AG09319 (cell line): ENCODE measurements at regions not wholly inside any gene's neighbourhood (a gene's known extent, or its start where the extent isn't known, plus 50 kb on each side); places are given as distances from the start of the nearest gene placed in this dataset.
A peak's percentile ranks its signal among the peaks of the same experiment; 100 is the strongest.

ENCODE experiments used
- DNase-seq: peaks from one replicate; pipeline ENCODE4 v3.0.0-alpha.2; 2010; ENCODE audit warnings: low read depth; ENCODE audit errors: extremely low read depth
- TF ChIP-seq, protein P1 (sequence below): IDR thresholded peaks from 2 replicates; pipeline ENCODE4 v1.5.1; 2011; ENCODE audit warnings: low read depth, mild to moderate bottlenecking, inconsistent platforms, low read length, moderate library complexity

DNA sequence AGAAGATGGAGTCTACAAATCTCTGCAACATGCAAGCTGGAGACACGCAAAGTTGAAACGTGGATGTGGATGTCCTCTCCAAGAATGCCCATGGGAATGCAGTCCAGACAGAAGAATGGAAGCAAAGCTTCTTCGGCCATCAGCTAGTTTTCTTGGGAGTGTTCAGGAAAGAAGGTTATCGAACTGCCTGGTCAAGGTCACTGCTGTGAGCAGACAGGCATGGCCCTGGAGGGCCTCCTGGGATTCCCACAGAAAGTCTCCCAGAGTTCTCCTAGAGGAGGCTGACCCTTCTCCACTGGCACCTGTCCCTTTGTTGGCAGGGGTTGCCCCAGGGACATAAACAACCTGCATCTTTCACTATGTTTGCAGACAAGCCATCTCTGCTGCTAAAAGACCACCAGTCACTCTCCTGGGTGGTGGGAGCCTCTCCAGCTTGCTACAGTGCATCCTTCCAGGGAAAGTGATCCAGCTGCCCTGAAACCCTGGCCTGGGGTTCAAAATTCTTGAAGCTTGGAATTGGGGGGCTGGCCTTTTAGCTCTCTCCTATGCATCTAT lies 265.8 kb downstream of the SYK start:
- no peak for DNase-seq
- TF ChIP-seq, protein P1, sequence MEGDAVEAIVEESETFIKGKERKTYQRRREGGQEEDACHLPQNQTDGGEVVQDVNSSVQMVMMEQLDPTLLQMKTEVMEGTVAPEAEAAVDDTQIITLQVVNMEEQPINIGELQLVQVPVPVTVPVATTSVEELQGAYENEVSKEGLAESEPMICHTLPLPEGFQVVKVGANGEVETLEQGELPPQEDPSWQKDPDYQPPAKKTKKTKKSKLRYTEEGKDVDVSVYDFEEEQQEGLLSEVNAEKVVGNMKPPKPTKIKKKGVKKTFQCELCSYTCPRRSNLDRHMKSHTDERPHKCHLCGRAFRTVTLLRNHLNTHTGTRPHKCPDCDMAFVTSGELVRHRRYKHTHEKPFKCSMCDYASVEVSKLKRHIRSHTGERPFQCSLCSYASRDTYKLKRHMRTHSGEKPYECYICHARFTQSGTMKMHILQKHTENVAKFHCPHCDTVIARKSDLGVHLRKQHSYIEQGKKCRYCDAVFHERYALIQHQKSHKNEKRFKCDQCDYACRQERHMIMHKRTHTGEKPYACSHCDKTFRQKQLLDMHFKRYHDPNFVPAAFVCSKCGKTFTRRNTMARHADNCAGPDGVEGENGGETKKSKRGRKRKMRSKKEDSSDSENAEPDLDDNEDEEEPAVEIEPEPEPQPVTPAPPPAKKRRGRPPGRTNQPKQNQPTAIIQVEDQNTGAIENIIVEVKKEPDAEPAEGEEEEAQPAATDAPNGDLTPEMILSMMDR = no peak

DNA sequence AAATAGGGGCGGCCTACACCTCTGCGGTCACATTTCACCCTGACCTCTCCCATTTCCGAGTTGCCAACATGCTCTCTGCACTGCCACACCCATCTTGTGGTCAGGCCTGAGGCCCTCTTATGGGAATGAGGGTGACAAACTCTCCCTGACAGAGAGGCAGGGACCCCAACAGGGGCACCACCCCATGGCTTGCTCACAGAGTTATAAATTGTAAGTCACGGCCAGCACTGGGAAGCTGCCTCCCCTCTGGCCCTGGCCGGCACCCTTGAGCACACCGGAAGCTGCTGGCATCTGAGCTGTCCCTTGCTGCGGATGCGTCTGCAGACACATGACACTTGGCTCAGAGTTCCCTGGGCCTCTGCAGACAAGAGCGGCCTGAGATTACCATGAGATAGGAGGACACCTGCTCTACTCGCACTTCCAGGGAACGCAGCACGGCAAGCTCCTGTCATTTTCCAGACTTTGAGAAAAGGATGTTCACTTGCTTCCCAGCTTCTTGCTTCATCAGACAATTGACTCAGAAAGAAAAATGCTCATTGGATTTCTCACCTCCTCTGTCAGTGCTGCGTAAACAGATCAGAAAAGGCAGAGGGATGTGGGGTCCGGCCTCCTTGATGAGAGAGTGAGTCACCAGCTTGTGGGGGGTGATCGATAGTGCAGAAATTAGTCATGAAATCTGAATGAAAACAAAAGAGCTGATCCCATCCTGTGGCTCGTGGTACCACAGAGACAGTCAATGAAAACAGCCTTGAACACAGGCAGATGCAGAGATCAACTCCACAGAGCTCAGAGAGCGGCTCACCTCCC lies 269.8 kb downstream of the SYK start:
- TF ChIP-seq, protein P1 = no peak
- peak; percentile 54 for DNase-seq

DNA sequence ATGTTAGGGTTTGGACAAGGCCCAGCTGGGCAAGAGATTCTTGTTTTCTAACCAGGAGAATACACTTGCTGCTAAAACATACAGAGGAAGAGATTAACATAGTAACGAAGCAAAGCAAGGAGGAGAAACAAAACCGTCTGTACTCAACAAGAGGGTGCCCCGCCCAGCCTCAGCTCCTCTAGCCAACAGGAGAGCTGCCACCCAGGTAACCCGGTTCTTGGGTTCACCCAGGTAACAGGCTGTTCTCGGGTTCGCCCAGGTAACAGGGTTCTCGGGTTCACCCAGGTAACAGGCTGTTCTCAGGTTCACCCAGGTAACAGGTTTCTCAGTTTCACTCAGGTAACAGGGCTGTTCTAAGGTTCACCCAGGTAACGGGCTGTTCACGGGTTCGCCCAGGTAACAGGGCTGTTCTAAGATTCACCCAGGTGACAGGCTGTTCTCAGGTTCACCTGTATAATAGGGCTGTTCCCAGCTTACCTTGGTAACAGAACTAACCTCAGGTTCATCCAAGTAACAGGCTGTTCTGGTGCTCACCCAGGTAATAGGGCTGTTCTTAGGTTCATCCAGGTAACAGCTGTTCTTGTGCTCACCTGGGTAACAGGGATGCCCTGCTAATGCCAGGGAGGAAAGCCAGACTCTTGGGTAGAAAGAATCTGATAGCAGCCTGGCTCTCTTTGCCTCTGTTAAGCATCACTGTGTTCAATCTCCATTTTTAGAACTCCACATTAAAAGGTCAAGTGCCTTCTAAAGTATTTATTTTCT lies 271.6 kb downstream of the SYK start:
- TF ChIP-seq, protein P1 = no peak
- no peak for DNase-seq

DNA sequence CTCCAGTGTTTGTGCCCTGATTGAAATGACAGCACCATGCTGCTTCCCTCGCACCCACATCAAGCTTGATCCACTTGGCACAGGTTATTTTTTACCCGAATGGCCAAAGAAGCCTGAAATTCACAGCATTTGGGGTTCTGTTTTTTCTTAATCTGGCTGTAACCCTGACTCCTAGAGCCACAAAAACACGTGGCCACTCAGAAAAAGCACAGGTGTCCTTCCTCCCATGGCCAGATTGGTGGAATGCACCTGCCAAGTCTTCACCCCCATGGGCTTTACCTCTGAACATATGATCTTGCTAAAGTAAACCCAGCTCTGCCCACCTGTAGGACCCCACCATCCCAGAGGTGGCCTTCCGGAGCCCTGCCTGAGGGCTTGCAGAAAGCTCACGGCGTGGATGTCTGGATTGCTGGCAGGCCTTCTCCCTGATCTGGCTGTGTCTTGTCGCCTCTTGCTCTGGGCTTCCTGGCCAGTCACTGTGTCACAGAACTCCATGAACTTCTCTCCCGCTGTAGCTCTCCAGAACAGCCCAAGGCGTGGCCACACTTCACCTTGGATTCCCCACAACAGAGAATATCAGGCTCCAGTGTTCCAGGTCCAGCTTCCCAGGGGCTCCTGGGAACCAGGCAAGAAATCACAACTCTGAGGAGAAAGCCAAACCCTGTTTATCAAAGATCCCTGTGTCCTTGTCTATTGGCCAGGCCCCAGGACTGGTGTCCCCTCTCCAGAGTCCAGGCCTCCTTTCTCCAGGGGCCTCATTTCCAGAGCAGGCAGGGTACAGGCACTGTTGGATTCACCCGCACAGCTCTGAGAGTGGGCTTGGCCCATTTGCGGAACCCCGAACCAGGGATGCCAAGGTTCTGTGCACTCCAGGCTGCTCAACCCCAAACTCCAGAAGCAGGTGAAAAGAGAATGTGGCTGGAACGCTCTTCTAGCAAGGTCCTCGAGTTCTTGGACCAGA lies 272.5 kb downstream of the SYK start:
- DNase-seq = no peak
- TF ChIP-seq, protein P1 = no peak

DNA sequence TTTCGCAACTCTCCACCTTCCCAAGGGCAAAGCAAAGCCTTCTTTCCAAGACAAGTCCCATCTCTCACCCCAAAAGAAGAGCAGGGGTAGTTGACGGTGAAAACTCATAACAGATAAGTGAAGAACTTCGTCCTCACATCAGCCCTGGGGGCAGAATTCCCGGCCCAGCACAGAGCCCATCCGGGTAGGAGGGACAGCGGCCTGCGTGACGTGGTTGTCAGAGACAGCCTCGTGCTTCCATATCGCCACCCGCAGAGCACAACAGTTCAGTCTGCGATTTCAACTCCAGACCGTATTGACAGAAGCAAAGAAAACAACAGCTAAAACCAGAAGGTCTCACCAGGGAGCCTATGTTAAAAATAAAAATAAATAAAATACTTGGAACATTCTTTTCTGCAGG lies 273.2 kb downstream of the SYK start:
- DNase-seq = no peak
- TF ChIP-seq, protein P1 = no peak

DNA sequence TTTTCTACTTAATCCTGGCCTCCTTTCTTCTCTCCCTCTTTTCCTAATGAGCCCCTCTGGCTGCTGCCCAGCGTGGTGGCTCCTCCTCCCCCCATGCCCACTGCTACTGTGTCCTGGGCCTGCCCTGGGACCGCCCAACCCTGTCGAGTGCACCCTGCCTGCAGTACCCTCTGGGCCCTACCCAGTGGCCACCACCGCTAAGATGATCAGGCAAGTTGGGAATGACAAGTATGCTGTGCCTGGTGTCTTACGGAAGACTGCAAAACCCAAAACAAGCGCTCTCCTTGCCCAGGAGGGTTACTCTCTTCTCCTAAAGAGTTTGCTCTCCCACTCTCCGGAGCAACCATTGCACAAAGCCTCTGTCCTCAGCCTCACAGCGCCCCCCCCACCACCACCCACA lies 273.7 kb downstream of the SYK start:
- TF ChIP-seq, protein P1 = no peak
- DNase-seq = no peak
